ENCODE measurements at regions not wholly inside any gene's neighbourhood (a gene's known extent, or its start where the extent isn't known, plus 50 kb on each side); places are given as distances from the start of the nearest gene placed in this dataset.

DNA sequence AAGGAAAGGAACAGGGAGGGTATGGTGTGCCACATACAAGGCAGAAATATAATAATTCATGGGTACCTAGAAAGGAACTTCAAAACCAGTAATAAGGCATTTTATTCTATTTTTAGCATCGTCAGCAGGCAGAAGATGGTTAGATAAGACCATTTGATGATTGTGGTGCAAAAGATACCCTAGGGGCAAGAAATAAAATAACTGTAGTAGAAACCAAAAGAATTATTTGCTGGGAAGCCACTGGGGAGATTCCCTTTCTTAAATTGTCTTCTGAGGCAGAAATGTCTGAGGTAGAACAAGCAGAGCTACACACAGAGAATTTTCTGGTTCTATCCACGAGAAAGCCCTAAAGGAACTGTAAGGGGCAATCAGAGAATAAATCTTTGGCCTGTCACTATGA, 64.3 kb upstream of the PCGF5 start:
- TF ChIP-seq, protein P1, sequence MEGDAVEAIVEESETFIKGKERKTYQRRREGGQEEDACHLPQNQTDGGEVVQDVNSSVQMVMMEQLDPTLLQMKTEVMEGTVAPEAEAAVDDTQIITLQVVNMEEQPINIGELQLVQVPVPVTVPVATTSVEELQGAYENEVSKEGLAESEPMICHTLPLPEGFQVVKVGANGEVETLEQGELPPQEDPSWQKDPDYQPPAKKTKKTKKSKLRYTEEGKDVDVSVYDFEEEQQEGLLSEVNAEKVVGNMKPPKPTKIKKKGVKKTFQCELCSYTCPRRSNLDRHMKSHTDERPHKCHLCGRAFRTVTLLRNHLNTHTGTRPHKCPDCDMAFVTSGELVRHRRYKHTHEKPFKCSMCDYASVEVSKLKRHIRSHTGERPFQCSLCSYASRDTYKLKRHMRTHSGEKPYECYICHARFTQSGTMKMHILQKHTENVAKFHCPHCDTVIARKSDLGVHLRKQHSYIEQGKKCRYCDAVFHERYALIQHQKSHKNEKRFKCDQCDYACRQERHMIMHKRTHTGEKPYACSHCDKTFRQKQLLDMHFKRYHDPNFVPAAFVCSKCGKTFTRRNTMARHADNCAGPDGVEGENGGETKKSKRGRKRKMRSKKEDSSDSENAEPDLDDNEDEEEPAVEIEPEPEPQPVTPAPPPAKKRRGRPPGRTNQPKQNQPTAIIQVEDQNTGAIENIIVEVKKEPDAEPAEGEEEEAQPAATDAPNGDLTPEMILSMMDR (IDR thresholded peaks at IDR 0.05), result no peak
- no peak for TF ChIP-seq ZFX (IDR thresholded peaks at IDR 0.05; ENCODE audit: borderline replicate concordance)

DNA sequence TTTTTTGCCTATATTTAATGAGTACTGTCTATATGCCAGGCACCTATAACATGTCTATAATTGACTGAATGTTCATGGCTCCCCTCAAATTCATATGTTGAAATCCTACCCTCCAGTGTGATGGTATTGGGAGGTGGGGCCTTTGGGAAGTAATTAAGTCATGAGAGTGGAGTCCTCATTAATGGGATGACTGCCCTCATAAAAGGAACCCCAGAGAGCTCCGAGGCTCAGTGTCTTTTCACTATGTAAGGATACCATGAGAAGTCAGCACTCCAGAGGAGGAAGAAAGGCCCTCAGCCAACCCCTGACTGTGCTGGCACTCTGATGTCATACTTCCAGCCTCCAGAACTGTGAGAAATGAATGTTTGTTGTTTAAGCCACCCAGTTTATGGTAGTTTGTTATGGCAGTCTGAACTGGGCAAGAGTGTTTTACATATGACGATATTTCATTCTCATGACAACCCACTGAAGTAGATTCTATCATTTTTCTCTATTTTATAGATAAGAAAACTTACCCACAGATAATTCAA, 61.1 kb upstream of the PCGF5 start:
- no peak overlapping the region for H3K27ac ChIP-seq
- TF ChIP-seq ZFX (IDR thresholded peaks at IDR 0.05; ENCODE audit: borderline replicate concordance), result no peak
- TF ChIP-seq, protein P1 (IDR thresholded peaks at IDR 0.05), result no peak

More for the DNA sequence above, 64.3 kb upstream of the PCGF5 start:
- no peak overlapping the region for H3K27ac ChIP-seq

DNA sequence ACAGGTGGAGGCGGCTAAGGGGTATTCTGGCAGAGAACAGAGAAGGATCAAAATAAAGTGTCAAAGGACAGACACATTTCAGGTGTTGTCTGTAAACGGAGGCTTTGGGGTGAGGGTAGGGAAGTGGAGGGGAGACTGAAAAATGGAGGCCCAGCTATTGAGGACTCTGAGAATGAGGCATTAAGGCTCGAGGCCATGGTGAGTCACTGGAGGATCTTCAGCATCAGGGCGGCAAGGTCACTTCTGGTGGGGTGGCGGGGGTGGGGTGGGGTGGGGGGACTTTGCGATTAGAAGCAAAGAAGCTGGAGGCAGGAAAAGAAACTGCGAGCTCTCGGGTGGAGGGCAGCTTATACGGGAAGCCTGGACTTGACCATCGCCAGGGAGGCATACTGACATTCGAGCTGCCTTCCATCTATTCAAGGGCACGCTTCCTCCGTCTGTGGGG, 58.4 kb upstream of the PCGF5 start:
- H3K27ac ChIP-seq, result no peak overlapping the region
- TF ChIP-seq, protein P1 (IDR thresholded peaks at IDR 0.05), result no peak
- TF ChIP-seq ZFX (IDR thresholded peaks at IDR 0.05; ENCODE audit: borderline replicate concordance), result no peak

DNA sequence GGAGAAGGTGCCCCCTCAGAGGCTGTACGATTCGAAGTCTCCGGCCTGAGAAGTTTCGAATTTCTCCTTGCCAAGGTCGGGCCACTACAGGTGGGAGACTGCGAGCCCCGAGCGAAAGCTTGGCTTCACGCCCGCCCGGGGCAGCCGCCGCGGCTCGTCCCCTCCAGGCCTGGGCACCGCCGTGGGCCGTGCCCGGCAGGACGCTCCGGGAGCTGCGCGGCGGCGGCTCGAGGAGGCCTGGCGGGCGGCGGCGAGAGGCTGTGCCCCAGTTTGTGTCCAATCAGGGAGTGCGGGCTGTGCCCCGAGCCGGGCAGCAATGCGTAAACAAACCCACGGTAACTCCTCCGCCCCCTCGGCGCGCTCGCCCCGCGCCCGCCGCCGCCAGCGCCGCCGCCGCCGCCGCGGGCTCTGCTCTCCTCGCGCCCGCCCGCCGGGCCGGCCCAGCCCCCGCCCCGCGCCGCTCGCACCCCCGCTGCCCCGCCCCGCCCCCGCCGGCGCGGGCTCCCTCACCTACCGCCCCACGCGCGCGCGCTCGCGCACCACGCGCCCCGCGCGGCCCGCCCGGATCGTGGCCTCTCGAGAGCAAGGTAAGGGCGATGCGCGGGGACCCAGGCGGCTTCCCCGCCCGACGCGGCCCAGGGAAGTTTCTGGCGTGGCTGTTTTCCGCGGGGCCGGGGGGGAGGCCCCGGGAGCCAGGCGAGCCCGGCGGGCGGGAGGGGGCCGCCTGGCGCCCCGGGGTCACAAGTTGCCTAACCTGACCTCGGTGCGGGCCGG, 57.8 kb upstream of the PCGF5 start:
- TF ChIP-seq, protein P1 (IDR thresholded peaks at IDR 0.05), result no peak
- no peak for TF ChIP-seq ZFX (IDR thresholded peaks at IDR 0.05; ENCODE audit: borderline replicate concordance)
- H3K27ac ChIP-seq, result peak overlapping the region; percentile 58

DNA sequence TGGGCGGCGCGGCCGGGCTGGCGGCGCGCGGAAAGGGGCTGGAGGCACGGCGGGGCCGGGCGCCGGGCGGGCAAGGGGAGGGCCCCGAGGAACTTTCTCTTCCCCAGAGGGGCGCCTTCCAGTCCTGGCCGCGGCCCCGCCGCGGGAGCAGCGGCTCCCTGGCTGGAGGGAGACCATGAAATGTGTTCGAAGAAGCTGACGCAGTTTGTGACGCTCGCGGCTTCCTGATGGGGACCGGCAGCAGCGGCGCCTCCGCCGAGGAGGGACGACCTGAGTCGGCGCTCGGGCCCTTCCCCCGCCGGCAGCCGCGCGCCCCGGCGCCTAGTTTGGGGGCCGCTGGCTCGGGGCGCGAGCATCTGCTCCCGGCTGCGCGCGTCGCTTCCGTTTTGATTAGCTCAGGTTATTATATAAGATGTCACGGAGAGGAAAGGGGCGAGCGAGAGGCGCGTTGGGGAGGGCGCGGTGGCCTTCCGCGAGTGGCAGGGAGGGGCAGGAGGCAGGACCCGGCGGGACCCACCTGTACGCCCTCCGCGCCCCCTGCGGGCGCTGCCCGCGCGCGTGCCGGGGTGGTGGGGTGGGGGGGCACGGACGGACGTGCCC, 57.1 kb upstream of the PCGF5 start:
- H3K27ac ChIP-seq, result peak overlapping the region; percentile 58
- TF ChIP-seq ZFX (IDR thresholded peaks at IDR 0.05; ENCODE audit: borderline replicate concordance), result no peak
- TF ChIP-seq, protein P1 (IDR thresholded peaks at IDR 0.05), result 0 out of 2 replicates have a peak, but pooled peaks have one; percentile 7

DNA sequence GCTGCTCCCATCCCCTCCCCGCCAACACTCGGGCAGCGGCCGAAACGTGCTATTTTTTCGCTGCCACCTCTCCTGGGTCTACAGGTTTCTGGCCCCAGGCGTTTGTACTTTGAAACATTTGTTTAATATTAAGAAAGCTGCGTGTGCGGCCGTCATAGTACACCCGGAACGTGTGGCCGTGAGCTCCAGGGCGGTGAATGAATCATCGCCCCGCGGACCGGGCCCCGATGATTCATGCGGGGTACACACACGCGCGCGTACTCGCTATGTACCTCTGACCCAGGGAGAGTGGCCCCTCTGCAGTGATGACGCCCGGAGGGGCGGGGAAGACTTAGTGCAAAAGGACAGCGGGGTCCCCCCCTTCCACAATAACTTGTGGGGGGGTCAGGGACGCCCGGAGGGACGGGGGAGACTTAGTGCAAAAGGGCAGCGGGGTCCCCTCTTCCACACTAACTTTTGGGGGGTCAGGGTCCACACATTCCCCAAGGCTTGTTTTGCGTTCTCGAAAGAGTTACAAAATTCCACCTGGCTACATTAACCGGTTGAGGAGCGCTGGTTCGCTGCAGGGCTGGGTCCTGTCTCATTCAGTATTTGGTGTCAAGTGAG, 56.5 kb upstream of the PCGF5 start:
- H3K27ac ChIP-seq, result peak overlapping the region; percentile 58
- TF ChIP-seq, protein P1 (IDR thresholded peaks at IDR 0.05), result no peak
- TF ChIP-seq ZFX (IDR thresholded peaks at IDR 0.05; ENCODE audit: borderline replicate concordance), result no peak
